ENCODE measurements at regions not wholly inside any gene's neighbourhood (a gene's known extent, or its start where the extent isn't known, plus 50 kb on each side); places are given as distances from the start of the nearest gene placed in this dataset.

DNA sequence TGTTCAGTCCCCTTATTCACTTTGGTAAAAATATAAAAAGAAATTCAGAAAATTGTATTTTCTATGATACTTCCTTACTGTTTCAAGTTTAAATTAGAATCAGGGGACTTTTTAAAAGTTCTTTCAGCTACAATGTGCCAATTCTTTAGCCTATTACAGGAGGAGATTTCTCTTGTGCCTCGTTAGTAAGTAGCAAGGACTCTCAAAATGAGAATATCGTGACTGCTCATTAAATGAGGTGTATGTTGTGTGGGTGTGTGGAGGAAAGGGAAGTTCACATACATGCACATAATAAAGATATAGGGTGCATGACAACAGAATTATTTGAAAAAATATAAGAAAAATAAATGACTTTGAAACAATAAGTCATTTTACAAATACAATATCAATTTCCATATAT lies 190.5 kb downstream of the DTHD1 start:
- Histone ChIP-seq H3K27ac (no peak overlapping the region), H3K27me3 (no peaks in the 10 kb centered on the region), H3K36me3 (no peaks in the 10 kb centered on the region), H3K4me3 (no peak overlapping the region), H3K4me1 (no peaks in the 10 kb centered on the region), H3K9me3 (no peaks in the 10 kb centered on the region)
- TF ChIP-seq POLR2A (IDR thresholded peaks at IDR 0.05) (no peak), POLR2AphosphoS5 (IDR thresholded peaks at IDR 0.05; ENCODE audit: insufficient read depth in 1 of 2, low read depth in 1 of 2) (no peak)
- TF ChIP-seq, protein P1, sequence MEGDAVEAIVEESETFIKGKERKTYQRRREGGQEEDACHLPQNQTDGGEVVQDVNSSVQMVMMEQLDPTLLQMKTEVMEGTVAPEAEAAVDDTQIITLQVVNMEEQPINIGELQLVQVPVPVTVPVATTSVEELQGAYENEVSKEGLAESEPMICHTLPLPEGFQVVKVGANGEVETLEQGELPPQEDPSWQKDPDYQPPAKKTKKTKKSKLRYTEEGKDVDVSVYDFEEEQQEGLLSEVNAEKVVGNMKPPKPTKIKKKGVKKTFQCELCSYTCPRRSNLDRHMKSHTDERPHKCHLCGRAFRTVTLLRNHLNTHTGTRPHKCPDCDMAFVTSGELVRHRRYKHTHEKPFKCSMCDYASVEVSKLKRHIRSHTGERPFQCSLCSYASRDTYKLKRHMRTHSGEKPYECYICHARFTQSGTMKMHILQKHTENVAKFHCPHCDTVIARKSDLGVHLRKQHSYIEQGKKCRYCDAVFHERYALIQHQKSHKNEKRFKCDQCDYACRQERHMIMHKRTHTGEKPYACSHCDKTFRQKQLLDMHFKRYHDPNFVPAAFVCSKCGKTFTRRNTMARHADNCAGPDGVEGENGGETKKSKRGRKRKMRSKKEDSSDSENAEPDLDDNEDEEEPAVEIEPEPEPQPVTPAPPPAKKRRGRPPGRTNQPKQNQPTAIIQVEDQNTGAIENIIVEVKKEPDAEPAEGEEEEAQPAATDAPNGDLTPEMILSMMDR (IDR thresholded peaks at IDR 0.05) = no peak
- DNase-seq (ENCODE audit: extremely low spot score in 2 of 2) = no peak
- intact Hi-C loops (cut with DNase I) = no loop called here

DNA sequence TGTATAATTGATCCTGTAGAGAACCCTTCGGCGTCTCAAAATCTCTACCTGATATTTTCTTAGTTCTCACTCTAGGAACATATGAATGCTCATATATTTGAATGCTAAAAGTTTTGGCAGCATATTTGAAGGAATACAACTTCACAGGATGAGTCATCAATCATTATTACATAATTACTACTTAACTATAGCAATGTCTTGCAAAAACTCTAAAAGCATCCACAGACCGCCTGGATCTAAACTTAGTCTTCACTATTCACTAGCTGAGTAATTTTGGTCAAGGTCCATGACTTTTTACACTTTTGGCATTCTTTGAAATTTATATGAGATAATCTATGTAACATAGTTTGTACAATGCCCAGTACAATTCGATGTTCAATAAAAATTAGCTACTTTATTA lies 194.7 kb downstream of the DTHD1 start:
- Histone ChIP-seq H3K36me3 (no peaks in the 10 kb centered on the region), H3K9me3 (no peaks in the 10 kb centered on the region), H3K27me3 (no peaks in the 10 kb centered on the region), H3K4me3 (no peak overlapping the region), H3K4me1 (no peaks in the 10 kb centered on the region), H3K27ac (no peak overlapping the region)
- TF ChIP-seq POLR2A (IDR thresholded peaks at IDR 0.05) (no peak), POLR2AphosphoS5 (IDR thresholded peaks at IDR 0.05; ENCODE audit: insufficient read depth in 1 of 2, low read depth in 1 of 2) (no peak)
- TF ChIP-seq, protein P1 (IDR thresholded peaks at IDR 0.05) = no peak
- DNase-seq (ENCODE audit: extremely low spot score in 2 of 2) = no peak
- intact Hi-C loops (cut with DNase I) = no loop called here

DNA sequence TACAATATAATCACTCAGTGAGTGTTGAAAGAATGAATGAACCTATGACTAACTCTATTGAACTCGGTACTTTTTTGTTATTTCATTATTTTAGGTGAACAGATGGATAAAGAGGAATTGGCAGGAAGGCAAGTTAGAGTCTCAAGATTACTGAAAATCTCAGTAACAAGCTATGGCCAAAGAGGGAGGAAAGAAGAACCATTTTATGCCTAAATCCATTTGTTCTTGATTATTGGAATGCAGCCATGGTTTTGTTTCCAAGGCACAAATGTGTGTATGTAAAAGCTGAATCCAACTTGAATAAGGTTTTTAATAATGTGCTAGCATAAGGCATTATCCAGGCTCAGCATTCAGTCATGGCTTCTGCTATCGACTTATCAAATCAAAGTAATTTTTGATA lies 196.4 kb downstream of the DTHD1 start:
- Histone ChIP-seq H3K27me3 (no peaks in the 10 kb centered on the region), H3K9me3 (no peaks in the 10 kb centered on the region), H3K4me3 (no peak overlapping the region), H3K36me3 (no peaks in the 10 kb centered on the region), H3K27ac (no peak overlapping the region), H3K4me1 (no peaks in the 10 kb centered on the region)
- intact Hi-C loops (cut with DNase I) = no loop called here
- TF ChIP-seq POLR2AphosphoS5 (IDR thresholded peaks at IDR 0.05; ENCODE audit: insufficient read depth in 1 of 2, low read depth in 1 of 2) = no peak
- DNase-seq (ENCODE audit: extremely low spot score in 2 of 2) = no peak

DNA sequence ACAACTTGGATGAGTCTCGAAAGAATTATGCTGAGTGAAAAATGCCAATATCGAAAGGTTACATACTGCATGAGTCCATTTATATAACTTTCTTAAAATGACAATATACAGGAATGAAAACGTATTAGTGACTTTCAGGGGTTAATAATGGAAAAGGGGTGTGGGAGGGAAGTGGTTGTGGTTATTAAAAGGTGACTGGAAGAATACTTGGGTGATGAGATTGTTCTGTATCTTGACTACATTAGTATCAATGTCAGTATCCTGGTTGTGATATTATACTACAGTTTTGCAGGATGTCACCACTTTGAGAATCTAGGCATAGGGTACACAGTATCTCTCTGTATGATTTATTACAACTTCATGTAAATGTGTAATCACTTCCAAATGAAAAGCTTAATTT lies 204.5 kb downstream of the DTHD1 start:
- intact Hi-C loops (cut with DNase I) = no loop called here
- H3K4me3 ChIP-seq = no peak overlapping the region
- H3K27me3 ChIP-seq = no peaks in the 10 kb centered on the region
- TF ChIP-seq POLR2A (IDR thresholded peaks at IDR 0.05) = no peak
- TF ChIP-seq, protein P1 (IDR thresholded peaks at IDR 0.05) = no peak
- no peak for TF ChIP-seq POLR2AphosphoS5 (IDR thresholded peaks at IDR 0.05; ENCODE audit: insufficient read depth in 1 of 2, low read depth in 1 of 2)
- DNase-seq (ENCODE audit: extremely low spot score in 2 of 2) = no peak
- no peaks in the 10 kb centered on the region for H3K9me3 ChIP-seq
- no peaks in the 10 kb centered on the region for H3K36me3 ChIP-seq
- H3K27ac ChIP-seq = no peak overlapping the region
- no peaks in the 10 kb centered on the region for H3K4me1 ChIP-seq

DNA sequence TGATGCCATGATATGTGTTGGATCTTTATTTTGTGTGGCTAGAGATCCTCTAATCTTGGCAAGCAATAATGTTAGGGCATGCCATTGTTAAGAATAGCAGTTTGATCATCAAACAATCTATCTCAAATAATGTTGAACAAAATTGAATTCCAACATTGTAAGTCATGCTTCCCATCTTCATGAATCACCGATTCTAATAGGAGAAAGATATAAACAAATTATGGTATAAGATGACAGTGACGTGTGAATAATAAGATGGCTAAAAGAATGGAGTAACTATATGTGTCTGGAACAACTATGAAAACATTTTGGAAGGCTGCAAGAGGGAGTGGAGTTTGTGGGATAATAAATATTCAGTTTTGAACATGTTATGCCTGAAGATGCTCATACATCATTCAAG lies 208.4 kb downstream of the DTHD1 start:
- H3K4me1 ChIP-seq = no peaks in the 10 kb centered on the region

More for the DNA sequence above, 208.4 kb downstream of the DTHD1 start:
- TF ChIP-seq, protein P1 (IDR thresholded peaks at IDR 0.05) = no peak
- TF ChIP-seq POLR2AphosphoS5 (IDR thresholded peaks at IDR 0.05; ENCODE audit: insufficient read depth in 1 of 2, low read depth in 1 of 2) = no peak
- no peak for TF ChIP-seq POLR2A (IDR thresholded peaks at IDR 0.05)
- H3K9me3 ChIP-seq = no peaks in the 10 kb centered on the region
- H3K36me3 ChIP-seq = no peaks in the 10 kb centered on the region
- DNase-seq (ENCODE audit: extremely low spot score in 2 of 2) = no peak
- intact Hi-C loops (cut with DNase I) = no loop called here
- H3K4me3 ChIP-seq = no peak overlapping the region
- H3K27me3 ChIP-seq = no peaks in the 10 kb centered on the region
- H3K27ac ChIP-seq = no peak overlapping the region
